IPS-20b (cell line): ENCODE measurements at regions not wholly inside any gene's neighbourhood (a gene's known extent, or its start where the extent isn't known, plus 50 kb on each side); places are given as distances from the start of the nearest gene placed in this dataset.
A peak's percentile ranks its signal among the peaks of the same experiment; 100 is the strongest.

Experiments used
- H3K27ac ChIP-seq: one replicate; pipeline ENCODE4 v1.5.1; 2013; ENCODE audit warnings: low read length
- H3K27me3 ChIP-seq: 2 replicates; pipeline ENCODE4 v1.6.1; 2013; ENCODE audit warnings: mild to moderate bottlenecking, low read length, inconsistent platforms; ENCODE audit not compliant: insufficient read depth
- H3K36me3 ChIP-seq: 2 replicates; pipeline ENCODE4 v1.6.1; 2013; ENCODE audit warnings: low read depth, mild to moderate bottlenecking, inconsistent platforms, low read length, moderate library complexity; ENCODE audit not compliant: insufficient read depth
- H3K4me1 ChIP-seq: 2 replicates; pipeline ENCODE4 v1.6.1; 2013; ENCODE audit warnings: mild to moderate bottlenecking, control low read depth, inconsistent platforms, low read length, moderate library complexity; ENCODE audit not compliant: insufficient read depth
- H3K4me3 ChIP-seq: 2 replicates; pipeline ENCODE4 v1.5.1; 2013; ENCODE audit warnings: mild to moderate bottlenecking, low read length, inconsistent platforms
- H3K9ac ChIP-seq: 2 replicates; pipeline ENCODE4 v1.6.1; 2013; ENCODE audit warnings: low read depth, mild to moderate bottlenecking, inconsistent platforms, low read length, moderate library complexity
- H3K9me3 ChIP-seq: 2 replicates; pipeline ENCODE4 v1.6.1; 2013; ENCODE audit warnings: mild to moderate bottlenecking, low read depth, low read length, inconsistent platforms; ENCODE audit not compliant: insufficient read depth

- Histone ChIP-seq H3K4me1 (peaks cover 23% of the 10 kb centered on the region), H3K9me3 (no peaks in the 10 kb centered on the region), H3K27ac (no peak overlapping the region), H3K4me3 (peak overlapping the region; percentile 33; the same call in 1 of the 2 replicates), H3K27me3 (no peaks in the 10 kb centered on the region), H3K9ac (no peak overlapping the region), H3K36me3 (no peaks in the 10 kb centered on the region)
Measured at GRCh38 chr4:12242354-12242753, 813.7 kb upstream of the HS3ST1 start.

- no peaks in the 10 kb centered on the region for H3K27me3 ChIP-seq
- H3K9ac ChIP-seq, result no peak overlapping the region
Measured at GRCh38 chr4:12239897-12240636, 811.4 kb upstream of the HS3ST1 start.

GRCh38 chr4:12231098-12231497 is 802.4 kb upstream of the HS3ST1 start:
- no peaks in the 10 kb centered on the region for H3K36me3 ChIP-seq
- H3K27me3 ChIP-seq, result no peaks in the 10 kb centered on the region
- no peak overlapping the region for H3K27ac ChIP-seq
- H3K4me3 ChIP-seq, result no peak overlapping the region
- no peaks in the 10 kb centered on the region for H3K9me3 ChIP-seq
- H3K4me1 ChIP-seq, result no peaks in the 10 kb centered on the region
- H3K9ac ChIP-seq, result no peak overlapping the region

More at GRCh38 chr4:12239897-12240636, 811.4 kb upstream of the HS3ST1 start:
- Histone ChIP-seq H3K4me1 (peaks cover 23% of the 10 kb centered on the region), H3K4me3 (no peak overlapping the region), H3K36me3 (no peaks in the 10 kb centered on the region), H3K27ac (no peak overlapping the region), H3K9me3 (no peaks in the 10 kb centered on the region)

GRCh38 chr4:12221031-12221430 is 792.3 kb upstream of the HS3ST1 start:
- Histone ChIP-seq H3K4me3 (no peak overlapping the region), H3K4me1 (no peaks in the 10 kb centered on the region), H3K36me3 (no peaks in the 10 kb centered on the region), H3K27ac (no peak overlapping the region), H3K9ac (no peak overlapping the region), H3K9me3 (no peaks in the 10 kb centered on the region), H3K27me3 (no peaks in the 10 kb centered on the region)

- Histone ChIP-seq H3K4me1 (no peaks in the 10 kb centered on the region), H3K4me3 (no peak overlapping the region), H3K9ac (no peak overlapping the region), H3K27ac (no peak overlapping the region), H3K9me3 (no peaks in the 10 kb centered on the region), H3K27me3 (no peaks in the 10 kb centered on the region), H3K36me3 (no peaks in the 10 kb centered on the region)
Measured at GRCh38 chr4:12211636-12212035, 782.9 kb upstream of the HS3ST1 start.

- H3K27me3 ChIP-seq, result no peaks in the 10 kb centered on the region
- H3K9ac ChIP-seq, result no peak overlapping the region
- H3K4me3 ChIP-seq, result no peak overlapping the region
- no peaks in the 10 kb centered on the region for H3K4me1 ChIP-seq
- no peak overlapping the region for H3K27ac ChIP-seq
- no peaks in the 10 kb centered on the region for H3K9me3 ChIP-seq
- H3K36me3 ChIP-seq, result no peaks in the 10 kb centered on the region
Measured at GRCh38 chr4:12207396-12207795, 778.7 kb upstream of the HS3ST1 start.

- no peaks in the 10 kb centered on the region for H3K27me3 ChIP-seq
- no peak overlapping the region for H3K27ac ChIP-seq
- H3K4me3 ChIP-seq, result no peak overlapping the region
- no peaks in the 10 kb centered on the region for H3K36me3 ChIP-seq
- H3K4me1 ChIP-seq, result no peaks in the 10 kb centered on the region
- no peaks in the 10 kb centered on the region for H3K9me3 ChIP-seq
- H3K9ac ChIP-seq, result no peak overlapping the region
Measured at GRCh38 chr4:12206091-12206490, 777.4 kb upstream of the HS3ST1 start.

- Histone ChIP-seq H3K4me3 (no peak overlapping the region), H3K36me3 (no peaks in the 10 kb centered on the region), H3K9ac (no peak overlapping the region), H3K4me1 (no peaks in the 10 kb centered on the region; the same call in 1 of the 2 replicates), H3K27ac (no peak overlapping the region), H3K9me3 (no peaks in the 10 kb centered on the region), H3K27me3 (no peaks in the 10 kb centered on the region)
Measured at GRCh38 chr4:12203945-12204344, 775.3 kb upstream of the HS3ST1 start.

GRCh38 chr4:12200226-12200625 is 771.5 kb upstream of the HS3ST1 start:
- H3K27me3 ChIP-seq, result no peaks in the 10 kb centered on the region
- H3K4me3 ChIP-seq, result no peak overlapping the region
- H3K36me3 ChIP-seq, result no peaks in the 10 kb centered on the region
- H3K9ac ChIP-seq, result no peak overlapping the region
- H3K9me3 ChIP-seq, result no peaks in the 10 kb centered on the region
- no peak overlapping the region for H3K27ac ChIP-seq
- H3K4me1 ChIP-seq, result no peaks in the 10 kb centered on the region; the same call in 1 of the 2 replicates

GRCh38 chr4:12186526-12186925 is 757.8 kb upstream of the HS3ST1 start:
- Histone ChIP-seq H3K4me1 (no peaks in the 10 kb centered on the region), H3K9me3 (no peaks in the 10 kb centered on the region), H3K4me3 (no peak overlapping the region), H3K36me3 (no peaks in the 10 kb centered on the region), H3K9ac (no peak overlapping the region), H3K27me3 (no peaks in the 10 kb centered on the region), H3K27ac (no peak overlapping the region)

- no peak overlapping the region for H3K4me3 ChIP-seq
- no peaks in the 10 kb centered on the region for H3K36me3 ChIP-seq
- no peaks in the 10 kb centered on the region for H3K4me1 ChIP-seq
- H3K27ac ChIP-seq, result no peak overlapping the region
- H3K9ac ChIP-seq, result no peak overlapping the region
- H3K27me3 ChIP-seq, result no peaks in the 10 kb centered on the region
- no peaks in the 10 kb centered on the region for H3K9me3 ChIP-seq
Measured at GRCh38 chr4:12178614-12179610, 750.2 kb upstream of the HS3ST1 start.
